ENCODE measurements at regions not wholly inside any gene's neighbourhood (a gene's known extent, or its start where the extent isn't known, plus 50 kb on each side); places are given as distances from the start of the nearest gene placed in this dataset.

DNA sequence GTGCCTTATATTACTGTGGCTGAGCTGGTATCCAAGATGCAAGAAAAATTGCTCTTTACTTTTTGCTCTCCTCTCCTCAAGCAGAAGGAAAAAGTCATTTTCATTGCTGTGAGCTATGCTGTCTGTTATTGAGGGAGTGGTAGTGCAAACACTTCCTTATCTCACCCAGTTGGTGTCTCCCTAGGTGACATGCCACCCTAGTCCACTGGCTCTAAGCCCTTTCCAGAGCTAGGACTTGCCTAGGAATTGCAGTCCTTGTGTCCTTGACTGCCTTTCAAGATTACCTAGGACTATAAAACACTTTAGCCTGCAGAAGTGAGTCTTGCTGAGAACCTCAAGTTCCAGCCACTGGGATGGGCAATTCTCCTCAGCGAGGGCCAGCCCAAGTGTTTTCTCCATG, 458.3 kb downstream of the MRPL39 start:
- TF ChIP-seq, protein P1, sequence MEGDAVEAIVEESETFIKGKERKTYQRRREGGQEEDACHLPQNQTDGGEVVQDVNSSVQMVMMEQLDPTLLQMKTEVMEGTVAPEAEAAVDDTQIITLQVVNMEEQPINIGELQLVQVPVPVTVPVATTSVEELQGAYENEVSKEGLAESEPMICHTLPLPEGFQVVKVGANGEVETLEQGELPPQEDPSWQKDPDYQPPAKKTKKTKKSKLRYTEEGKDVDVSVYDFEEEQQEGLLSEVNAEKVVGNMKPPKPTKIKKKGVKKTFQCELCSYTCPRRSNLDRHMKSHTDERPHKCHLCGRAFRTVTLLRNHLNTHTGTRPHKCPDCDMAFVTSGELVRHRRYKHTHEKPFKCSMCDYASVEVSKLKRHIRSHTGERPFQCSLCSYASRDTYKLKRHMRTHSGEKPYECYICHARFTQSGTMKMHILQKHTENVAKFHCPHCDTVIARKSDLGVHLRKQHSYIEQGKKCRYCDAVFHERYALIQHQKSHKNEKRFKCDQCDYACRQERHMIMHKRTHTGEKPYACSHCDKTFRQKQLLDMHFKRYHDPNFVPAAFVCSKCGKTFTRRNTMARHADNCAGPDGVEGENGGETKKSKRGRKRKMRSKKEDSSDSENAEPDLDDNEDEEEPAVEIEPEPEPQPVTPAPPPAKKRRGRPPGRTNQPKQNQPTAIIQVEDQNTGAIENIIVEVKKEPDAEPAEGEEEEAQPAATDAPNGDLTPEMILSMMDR (IDR thresholded peaks at IDR 0.05; ENCODE audit: borderline replicate concordance, insufficient read depth, low read depth, low read length), result no peak
- H3K4me3 ChIP-seq (ENCODE audit: low read depth, low read length), result no peak overlapping the region

DNA sequence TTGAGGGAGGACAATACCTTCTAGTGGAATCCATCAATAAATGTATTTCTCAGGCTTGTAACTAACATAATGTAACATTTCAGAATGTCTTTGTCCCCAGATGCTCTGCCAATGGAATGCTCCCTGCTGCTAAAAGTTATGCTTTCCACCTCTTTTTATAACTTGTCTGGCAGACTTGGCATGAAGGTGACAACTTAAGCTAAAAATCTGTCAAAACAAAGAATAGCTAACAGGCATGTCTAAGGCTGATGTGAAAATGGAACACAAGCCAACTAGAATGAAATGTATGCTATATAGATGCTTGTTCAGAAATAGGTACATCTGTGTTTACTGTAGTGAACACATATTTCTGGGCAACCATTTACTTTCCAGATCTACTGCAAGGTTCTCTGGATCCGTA, 467.9 kb downstream of the MRPL39 start:
- TF ChIP-seq, protein P1 (IDR thresholded peaks at IDR 0.05; ENCODE audit: borderline replicate concordance, insufficient read depth, low read depth, low read length), result no peak
- H3K4me3 ChIP-seq (ENCODE audit: low read depth, low read length), result no peak overlapping the region

DNA sequence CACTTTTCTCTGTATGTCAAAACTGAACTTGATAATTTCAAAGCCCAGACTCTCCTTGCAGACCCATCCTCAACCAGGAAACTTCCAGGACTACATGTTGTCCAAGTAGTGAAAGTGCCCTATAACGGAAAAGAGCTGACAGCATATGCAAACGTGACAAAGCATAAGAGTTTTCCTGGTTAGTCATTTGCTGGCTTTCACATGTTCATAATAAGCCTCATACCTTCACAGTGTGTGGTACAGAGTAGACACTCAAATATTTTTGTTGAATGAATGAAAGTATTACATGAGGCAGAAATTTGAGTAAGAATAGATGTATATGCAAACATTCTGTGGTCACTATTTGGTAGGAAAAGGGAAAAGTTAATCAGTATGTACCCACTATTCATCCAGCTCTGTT, 473.3 kb downstream of the MRPL39 start:
- TF ChIP-seq, protein P1 (IDR thresholded peaks at IDR 0.05; ENCODE audit: borderline replicate concordance, insufficient read depth, low read depth, low read length), result no peak
- no peak overlapping the region for H3K4me3 ChIP-seq (ENCODE audit: low read depth, low read length)

DNA sequence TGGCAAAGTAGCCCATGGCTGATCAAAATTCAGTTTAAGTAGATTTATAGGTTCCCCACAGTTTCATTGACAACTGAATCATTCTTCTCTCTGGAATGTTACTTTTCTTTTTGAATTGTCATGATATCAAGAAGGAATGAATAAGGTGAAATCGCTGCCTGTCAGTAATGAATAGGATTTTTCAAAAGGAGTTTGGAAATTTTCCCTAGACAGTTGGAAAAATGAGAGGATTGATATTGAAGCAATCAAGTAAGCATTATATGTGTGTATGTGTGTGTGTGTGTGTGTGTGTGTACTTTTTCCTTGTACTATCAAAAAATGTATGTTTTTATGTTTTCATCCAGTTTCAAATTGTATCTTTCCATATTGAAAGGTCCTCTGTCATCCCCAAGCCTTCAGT, 479.5 kb downstream of the MRPL39 start:
- TF ChIP-seq, protein P1 (IDR thresholded peaks at IDR 0.05; ENCODE audit: borderline replicate concordance, insufficient read depth, low read depth, low read length), result no peak
- no peak overlapping the region for H3K4me3 ChIP-seq (ENCODE audit: low read depth, low read length)

DNA sequence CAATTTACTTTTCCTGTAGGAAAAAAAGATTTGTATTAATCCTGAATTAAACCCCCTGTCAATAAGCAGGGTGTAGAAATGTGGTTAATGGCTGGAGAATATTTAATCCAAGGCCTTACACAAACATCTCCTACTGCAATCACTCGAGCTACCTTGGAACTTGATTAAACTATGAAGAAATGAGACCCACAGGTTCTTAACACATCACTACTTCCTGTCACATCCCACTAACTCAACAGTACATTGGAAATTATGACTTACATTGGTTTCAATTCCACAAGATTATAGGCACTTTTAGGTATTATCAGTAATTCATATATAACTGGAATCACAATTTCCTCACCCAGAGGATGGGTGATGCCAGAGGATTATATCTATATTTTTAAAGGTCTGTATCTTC, 480.3 kb downstream of the MRPL39 start:
- TF ChIP-seq, protein P1 (IDR thresholded peaks at IDR 0.05; ENCODE audit: borderline replicate concordance, insufficient read depth, low read depth, low read length), result no peak
- no peak overlapping the region for H3K4me3 ChIP-seq (ENCODE audit: low read depth, low read length)

DNA sequence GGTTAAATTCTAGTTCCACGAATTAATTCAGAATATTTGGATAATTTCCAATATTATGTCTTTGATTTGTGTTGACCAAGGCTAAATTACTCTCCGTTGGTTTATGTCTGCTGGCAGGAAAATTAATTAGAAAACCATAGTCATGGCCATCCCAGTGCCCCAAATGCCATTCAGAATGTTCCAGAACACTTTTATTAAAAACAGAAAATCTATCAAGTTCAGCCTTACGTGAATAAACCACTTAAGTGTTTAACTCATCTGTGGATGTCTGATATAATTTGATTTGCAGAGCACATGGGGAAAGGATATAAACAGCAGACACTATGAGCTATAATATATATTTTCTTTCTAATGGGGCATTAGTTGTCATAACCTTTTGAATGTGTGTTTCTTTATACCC, 480.7 kb downstream of the MRPL39 start:
- TF ChIP-seq, protein P1 (IDR thresholded peaks at IDR 0.05; ENCODE audit: borderline replicate concordance, insufficient read depth, low read depth, low read length), result no peak
- H3K4me3 ChIP-seq (ENCODE audit: low read depth, low read length), result no peak overlapping the region

DNA sequence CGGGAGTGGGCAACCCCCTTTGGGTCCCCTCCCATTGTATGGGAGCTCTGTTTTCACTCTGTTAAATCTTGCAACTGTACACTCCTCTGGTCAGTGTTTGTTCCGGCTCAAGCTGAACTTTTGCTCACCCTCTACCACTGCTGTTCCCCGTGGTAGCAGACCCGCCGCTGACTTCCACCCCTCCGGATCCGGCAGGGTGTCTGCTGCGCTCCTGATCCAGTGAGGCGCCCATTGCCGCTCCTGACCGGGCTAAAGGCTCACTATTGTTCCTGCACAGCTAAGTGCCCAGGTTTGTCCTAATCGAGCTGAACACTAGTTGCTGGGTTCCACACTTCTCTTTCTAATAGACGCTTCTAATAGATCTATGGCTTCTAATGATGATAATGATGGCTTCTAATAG, 488.6 kb downstream of the MRPL39 start:
- TF ChIP-seq, protein P1 (IDR thresholded peaks at IDR 0.05; ENCODE audit: borderline replicate concordance, insufficient read depth, low read depth, low read length), result no peak
- no peak overlapping the region for H3K4me3 ChIP-seq (ENCODE audit: low read depth, low read length)
